Activated CD4-positive, alpha-beta T cell treated with anti-CD3 and anti-CD28 coated beads for 24 hours (primary cell): ENCODE measurements at regions not wholly inside any gene's neighbourhood (a gene's known extent, or its start where the extent isn't known, plus 50 kb on each side); places are given as distances from the start of the nearest gene placed in this dataset.

Experiments
- DNase-seq, 2 donors: peaks; one replicate each; pipeline ENCODE4 v3.0.0-alpha.2; 2020; ENCODE audit warnings: low read depth in 2 of 2

DNA sequence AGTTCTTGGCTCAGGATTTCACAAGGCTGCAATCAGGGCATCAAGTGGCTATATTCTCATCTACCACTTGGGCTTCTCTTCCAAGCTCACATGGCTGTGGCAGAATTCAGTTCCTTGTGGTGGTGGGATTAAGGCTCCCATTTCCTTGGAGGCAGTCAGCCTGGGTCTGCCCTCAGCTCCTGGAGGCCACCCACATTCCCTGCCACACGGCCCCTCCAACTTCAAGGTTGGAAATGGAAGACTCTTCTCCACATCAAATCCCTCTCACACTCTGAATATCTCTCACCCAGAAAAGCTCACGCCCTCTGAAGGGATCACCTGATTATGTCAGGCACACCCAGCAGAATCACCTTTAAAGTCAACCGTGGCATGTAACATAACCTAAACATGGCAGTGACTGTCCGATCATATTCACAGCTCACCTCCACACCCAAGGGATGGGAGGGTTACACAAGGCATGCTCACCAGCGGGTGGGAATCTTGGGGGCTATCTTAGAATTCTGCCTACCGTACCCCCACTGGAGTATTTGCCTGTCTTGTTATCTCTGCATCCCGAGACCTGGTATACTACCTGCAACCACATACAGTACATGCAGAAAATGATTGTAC lies 256.2 kb upstream of the KLHL29 start:
- DNase-seq, result no peak

DNA sequence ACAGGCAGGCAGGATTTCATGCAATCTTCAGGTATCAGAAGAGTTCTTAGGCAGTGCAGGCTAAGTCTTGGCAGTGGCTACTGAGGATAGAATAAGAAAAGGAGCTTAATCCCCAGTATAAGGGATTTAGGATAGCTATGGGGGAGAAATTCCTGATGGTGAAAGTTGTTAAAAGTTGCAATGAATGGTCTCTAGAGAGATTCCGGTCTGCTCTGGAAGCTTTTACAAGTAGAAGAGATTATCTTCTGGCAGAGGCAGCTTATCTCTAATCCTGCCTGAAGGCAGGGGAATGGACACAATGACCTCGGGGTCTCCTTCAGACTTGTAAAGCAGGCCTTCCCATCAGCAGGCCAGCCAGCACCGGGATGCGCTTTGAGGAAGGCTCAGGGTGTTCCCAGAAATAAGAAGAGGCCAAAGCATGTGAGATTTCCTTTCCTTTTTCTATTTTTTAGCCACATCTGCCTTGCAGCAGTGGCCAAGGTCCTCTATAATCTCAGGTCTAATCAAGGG lies 253.9 kb upstream of the KLHL29 start:
- DNase-seq, result no peak

DNA sequence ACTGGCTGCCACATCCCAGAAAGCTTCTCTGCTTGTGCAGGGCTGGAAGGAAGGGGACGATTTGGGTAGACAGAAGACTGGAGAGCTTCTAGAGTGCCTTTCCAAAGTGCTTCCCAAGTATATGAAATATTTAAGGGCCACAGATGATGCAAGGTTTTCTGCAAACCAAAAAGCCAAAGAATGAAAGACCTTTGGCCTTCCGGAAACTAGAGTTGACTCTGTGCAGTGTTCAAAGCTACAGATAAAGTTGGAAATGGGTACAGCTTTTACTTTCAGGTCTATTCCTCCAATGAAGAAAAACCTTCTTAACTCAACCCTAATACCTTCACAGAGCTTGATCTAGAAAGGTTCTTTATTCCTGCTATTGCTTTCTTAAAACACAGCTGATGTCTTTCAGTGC lies 253.0 kb upstream of the KLHL29 start:
- DNase-seq, result no peak

DNA sequence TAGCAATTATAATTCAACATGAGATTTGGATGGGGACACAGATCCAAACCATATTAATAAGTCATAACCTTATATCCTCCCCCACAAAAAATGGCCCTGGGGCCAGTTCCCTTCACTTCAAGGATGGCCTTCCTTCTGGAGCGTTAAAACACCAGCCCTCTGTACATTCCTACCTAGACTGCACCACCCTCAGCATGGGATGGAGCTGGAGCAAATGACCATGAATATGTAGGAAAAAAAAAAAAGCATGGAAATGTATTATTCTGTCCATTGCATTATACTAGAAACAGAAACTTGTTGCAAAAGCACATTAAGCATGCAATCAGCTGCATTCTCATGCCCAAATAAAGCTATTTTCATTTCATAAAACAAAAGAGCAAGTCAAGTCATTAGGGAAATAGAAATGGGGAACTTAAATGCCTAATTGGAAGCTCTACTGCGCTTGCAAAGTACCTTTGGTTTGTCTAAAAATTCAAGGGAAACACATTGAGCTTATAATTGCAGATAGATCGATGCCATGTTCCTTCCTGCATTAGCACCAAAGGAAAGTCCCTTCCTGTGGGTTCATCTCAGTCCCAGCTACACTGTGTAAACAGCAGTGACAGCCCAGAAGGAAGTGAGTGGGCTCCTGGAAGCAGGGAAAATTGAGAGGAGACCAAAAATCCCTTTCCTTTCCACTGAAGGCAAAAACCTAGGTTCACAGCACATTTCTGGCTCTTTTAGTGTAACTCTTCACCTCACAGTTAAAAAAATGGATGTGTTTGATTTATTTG lies 252.0 kb upstream of the KLHL29 start:
- no peak for DNase-seq

DNA sequence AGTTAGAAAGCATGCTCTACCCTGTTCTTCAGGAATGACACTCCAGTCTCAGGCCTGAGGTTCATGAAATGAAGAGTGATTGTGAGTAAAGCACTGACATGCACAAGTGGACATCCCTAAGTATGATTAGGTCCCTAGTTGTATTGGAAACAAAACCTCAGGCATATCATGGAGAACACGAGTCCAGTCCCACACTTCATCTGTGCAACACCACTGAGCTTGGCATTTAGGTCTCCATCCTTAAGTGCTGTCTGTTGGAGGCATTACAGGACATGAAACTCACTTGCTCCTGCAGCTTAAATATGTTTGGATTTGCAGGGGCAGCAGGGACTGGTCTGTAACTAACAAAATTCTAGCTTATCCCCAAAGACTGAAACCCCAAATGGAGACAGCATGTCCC lies 250.3 kb upstream of the KLHL29 start:
- DNase-seq, result no peak

DNA sequence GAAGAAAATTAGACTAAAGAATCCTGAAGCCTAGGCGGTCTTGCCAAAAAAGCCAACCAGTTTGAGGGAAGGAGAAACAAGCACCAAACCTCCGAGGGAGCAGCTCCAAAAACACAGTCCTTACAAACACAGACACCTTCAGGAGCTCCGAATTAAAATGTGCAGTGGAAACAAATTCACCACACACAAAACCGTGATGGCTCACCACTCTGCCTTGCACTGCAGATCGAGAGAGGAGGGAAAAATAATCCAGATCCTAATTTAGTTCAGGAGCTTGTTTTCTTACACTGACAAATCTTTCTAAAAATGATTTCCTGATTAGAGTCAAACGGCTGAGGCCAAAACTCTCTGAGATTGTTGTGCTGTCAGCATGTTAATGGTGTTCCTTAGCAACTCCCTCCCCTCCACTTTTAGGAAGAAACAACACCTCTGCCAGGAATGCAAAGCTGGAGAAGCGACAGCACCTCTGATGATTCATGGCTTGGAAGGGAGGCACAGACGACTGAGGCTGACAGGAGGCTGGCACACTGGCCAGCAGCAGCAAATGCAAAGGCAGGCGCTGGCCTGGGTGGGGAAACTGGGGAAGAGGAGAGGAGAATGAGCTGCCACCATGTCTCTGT lies 249.4 kb upstream of the KLHL29 start:
- no peak for DNase-seq

DNA sequence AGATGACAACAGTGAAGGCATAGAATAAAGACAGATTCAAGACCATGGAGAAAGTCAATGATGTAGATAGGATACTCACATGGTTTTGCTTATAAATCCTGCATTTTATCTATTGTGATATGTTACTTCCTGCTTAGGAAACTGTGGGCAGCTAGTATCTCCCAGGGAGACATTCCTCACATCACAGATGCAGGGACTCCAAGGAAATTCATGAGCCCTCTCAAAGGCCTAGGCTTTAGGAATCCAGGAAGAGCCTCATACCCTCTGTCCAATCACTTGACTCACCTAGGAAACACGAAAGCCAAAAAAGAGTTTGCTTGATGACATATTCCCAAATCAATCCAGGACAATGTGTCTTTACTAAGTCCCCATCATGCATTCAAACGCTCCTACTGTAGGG lies 247.8 kb upstream of the KLHL29 start:
- no peak for DNase-seq

DNA sequence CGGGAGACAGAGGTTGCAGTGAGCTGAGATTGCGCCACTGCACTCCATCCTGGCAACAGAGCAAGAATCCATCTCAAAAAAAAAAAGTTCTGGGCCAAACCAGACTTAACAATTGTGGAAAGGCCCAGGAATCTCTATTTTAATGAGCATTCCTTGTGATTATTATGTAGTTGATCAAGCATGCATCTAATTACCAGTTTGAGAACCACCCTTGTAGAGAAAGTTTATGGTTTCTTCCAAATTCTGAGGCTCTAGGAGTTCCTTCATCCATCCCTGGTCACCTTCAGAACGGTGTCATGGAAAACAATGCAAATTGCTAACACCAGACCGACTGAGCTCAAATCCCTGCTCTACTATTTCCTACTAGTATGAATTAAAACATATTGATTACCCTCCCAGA lies 246.3 kb upstream of the KLHL29 start:
- no peak for DNase-seq

DNA sequence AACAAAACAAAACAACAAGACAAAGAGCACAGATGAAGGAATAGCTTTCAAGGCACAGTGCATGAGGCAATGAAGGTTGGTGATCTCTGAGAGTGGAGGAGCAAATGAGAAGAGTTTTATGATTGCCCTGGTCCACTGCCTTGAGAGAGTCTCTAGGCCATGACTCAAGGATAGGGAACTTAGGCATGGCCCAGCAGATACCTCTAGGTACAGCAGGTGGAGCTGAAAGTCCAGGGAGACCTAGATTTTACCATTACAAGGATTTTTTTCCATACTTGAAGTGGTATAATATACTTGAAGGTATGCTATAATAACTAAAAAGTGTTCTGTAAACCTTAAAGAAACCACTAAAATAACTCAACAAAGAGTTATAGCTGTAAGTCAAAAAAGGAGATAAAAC lies 239.5 kb upstream of the KLHL29 start:
- DNase-seq, result no peak

DNA sequence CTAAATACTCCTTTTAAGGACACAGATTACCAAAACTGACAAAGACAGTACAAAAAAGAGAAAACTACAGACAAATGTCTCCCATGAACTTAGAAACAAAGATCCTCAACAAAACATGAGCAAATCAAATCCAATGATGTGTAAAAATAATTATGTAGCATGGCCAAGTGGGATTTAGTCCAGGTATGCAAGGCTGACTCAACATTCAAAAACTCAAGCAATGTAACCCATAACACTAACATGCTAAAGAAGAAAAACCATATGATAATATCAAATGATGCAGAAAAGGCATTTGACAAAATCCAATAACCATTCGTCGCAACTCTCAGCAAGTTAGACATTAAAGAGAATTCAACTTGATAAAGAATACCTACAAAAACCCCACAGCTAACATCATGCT lies 239.0 kb upstream of the KLHL29 start:
- no peak for DNase-seq

DNA sequence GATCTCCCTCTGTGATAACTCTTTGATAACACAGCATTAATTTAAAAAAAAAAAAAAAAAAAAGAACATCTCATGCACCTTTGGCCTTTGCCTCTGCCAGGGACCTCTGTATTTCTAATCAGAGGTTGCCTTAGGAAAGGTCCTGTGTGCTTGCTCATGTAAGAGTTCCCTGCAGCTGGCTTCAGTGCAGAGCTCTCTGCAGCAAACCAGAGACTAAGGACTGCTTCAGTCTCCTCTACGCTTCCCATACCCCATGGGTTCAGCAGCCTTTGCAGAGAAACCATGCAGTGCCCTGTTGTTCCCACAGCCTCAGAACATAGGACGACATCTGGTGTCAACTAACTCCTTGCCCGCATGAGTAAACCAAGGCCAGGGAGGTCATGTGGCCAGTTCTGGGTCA lies 236.6 kb upstream of the KLHL29 start:
- DNase-seq, result no peak

DNA sequence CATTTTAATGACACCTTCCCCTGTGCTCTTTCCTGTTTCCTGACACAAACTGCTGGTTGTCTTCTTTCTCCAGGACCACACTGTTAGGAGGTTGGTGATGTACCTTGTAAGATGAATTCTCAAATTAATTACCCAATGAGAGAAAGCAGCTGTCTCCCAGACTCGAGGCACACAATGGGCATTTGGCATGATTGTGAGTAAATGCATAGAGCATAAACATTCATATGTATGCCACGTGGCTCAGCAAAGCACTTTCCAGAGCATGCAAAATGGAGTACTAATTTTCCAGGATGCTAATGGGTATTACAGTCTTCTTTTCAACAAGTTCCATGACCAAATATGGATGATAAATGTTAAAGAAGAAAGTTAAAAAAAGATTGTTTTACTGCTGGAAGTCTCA lies 235.2 kb upstream of the KLHL29 start:
- no peak for DNase-seq

DNA sequence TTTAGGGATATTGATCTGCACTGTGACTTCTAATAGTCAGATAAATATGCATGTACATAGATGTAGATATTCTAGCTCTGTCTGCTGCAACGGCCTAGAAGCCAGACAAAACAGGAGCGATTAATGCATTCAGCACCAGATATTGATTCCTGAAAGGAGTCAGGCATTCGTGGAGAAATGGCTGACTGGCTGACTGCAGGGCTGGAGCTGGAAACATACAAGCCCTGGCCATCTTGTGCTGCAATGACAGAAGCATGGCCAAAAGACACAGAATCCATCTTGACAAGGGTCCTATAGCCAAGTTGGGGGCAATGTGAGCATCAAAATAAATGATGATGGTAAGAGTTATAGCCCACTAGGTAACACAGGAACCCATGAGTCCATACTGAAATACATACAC lies 231.5 kb upstream of the KLHL29 start:
- no peak for DNase-seq

DNA sequence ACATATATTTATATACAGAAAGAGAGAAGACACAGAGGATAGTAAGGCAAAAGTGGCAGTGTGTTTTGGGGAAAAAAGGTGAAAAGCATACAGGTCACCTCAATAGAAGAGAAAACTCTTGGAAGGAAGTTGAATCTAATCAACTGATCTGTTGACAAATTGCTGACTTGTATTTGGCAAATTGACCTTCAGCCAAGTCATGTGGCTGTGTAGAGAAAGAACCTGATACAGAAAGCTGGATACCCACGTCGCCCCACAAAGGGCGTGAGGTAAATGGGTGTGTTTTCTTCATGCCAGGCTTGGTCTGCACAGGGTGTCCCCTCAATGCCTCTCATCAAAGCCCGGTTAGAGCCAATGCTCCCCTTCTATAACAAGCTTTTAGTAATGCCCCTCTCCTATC lies 230.0 kb upstream of the KLHL29 start:
- no peak for DNase-seq

DNA sequence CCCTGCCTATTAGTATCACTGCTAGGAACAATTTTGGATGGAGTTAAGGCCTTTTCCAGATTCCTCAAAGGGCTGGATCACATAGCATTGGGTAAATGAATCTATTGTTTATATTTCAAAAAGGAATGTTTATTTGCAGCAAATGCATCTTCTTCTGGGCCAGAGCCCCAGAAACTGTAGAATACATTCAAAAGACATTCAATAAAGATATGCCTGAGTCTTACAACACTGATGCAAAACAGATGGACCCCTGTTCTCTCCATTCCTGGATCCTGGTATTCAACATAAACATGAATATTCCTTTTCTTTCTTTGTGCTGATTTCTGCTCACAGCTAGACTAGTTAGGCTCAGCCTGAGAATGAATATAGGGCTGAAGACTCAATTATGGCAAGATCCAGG lies 227.2 kb upstream of the KLHL29 start:
- no peak for DNase-seq

DNA sequence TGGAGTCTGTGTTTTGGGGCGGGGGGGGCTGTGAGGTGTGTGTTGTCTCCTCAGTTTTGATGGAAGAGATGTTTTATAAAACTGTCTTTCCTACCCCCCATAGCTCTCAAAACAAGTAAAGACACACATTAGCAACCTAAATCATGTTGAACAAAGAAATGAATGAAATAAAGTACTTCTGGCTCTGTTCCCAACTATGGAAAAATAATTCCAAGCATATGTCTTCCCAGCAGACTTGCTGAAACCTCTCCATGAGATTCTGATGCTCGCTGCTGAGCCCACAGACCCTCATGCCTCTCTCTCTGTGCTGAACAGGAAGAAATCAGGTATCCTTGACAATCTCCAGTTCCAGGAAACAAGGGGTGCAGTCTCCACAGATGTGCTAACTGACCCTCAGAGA lies 226.7 kb upstream of the KLHL29 start:
- DNase-seq, result no peak

DNA sequence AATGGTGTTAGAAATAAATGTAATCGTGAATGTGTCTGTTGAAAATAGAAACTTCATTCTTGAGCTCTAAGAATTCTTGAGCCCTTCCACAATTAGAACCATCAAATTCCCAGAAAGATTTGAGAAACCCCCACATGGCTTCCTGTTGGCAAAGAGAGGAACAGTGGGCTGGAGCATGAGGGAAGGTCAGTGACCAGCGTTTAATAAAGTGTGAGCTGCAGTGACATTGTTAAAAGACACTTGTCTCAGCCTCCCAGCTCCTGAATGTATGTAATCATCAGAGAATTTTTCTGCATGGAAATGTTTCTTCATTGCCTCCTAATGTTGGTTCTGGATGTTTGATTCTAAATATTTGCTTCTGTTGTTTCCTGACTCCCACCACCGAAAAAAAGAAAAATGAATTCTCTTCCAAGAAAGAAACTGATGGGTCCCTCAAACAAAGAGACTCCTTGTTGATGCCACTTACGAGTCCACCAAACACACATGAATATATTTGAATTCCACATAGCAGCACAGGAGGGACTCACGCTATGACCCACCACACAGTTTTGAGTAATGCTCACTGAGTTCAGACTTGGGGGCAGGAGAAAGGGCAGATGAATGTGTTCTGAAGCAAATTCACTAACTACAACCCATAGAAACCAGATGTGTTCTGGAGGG lies 225.1 kb upstream of the KLHL29 start:
- no peak for DNase-seq

DNA sequence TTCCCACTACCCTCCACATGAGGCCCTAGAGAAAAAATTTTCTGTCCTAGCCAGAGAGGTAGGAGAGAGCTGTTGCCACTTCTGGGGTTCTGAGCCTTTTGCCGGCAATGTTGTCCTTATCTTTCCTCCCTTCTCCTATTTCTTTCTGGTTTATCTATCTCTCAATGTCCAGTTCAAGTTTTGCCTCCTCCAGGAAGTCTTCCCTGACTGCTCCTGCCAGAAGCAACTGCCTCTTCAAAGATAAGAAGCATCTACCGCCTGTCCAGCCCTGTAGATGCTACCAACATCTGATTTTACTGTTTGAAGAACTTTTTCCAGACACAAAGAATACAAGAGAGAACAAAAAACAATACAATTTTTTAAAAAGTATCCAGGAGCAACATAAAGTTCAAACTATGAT lies 220.8 kb upstream of the KLHL29 start:
- no peak for DNase-seq

DNA sequence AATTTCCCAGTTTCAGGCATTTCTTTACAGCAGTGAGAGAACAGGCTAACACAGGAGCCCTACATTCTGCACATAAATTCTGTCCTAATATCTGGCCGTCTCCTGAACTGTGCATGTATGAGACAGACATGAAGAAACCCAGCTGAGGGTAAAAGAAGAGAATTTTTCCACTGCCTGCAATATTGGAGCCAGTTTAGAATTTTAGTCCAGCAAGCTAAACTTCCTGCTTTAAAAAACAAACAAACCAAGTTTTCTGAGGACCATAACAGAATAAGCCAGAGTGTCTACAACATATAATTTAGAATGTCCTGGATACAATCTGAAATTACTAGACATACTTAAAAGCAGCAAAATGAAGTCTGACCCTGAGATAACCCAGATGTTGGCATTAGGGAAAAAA lies 215.1 kb upstream of the KLHL29 start:
- no peak for DNase-seq

DNA sequence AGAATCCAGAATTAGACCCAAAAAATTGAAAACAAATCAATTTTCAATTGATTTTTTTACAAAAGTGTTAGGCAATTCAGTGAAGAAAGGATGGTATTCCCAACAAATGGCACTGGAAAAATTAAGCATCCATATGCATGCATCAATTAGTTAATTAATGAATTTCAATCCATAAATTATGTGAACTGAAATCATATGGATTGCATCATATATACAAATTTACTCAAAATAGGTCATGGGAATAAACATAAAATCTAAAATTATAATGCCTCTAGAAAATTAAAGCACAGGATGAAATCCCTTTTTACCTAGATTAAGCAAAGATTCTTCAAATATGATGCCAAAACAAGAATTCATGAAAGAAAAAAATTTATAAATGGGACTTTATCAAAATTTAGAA lies 213.9 kb upstream of the KLHL29 start:
- no peak for DNase-seq

DNA sequence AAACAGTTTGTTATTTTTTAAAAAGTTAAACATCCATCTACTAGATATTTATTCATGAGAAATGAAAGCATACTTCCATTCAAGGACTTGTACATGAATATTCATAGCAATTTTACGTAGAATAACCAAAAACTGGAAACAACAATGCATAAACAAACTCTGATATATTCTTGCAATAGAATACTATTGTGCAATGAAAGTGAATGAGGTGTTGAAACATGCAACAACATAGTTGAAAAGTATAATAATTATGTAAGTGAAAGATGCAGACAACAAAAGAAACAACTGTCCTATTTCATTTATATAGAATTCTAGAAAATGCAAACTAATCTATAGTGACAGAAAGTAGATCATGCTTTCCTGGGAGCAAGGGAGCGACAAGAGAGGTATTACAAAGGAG lies 206.6 kb upstream of the KLHL29 start:
- DNase-seq, result no peak

DNA sequence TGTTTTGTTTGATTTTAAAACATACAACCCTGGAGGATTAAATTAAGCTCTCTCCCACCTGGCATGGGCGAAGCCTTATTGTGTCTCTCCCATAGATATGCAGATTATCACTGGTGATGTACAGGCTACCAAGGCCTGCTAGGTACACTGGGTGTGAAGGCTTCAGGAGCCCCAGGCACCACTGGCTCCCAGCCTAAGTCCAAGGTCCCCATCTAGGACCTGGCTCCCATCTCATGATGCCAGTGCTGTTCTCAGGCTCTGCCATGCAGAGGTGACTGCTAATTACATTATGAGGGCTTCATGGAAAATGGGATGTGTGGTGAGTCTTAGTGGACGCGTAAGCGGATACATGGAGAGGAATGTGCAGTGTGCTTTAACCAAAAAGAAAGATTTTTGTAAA lies 201.2 kb upstream of the KLHL29 start:
- no peak for DNase-seq
